OCI-LY1 (cell line): ENCODE measurements at regions not wholly inside any gene's neighbourhood (a gene's known extent, or its start where the extent isn't known, plus 50 kb on each side); places are given as distances from the start of the nearest gene placed in this dataset.

Source experiments
- H2AFZ ChIP-seq: fragments of 200-600 bp; sonication (generic), shearing (Covaris generic); 2 replicates; pipeline ENCODE4 v1.6.0; 2014; ENCODE audit warnings: antibody characterized with exemption, mild to moderate bottlenecking, low read length
- H3F3A ChIP-seq: fragments of 200-600 bp; sonication (generic), shearing (Covaris generic); 2 replicates; pipeline ENCODE4 v1.6.0; 2014; ENCODE audit warnings: mild to moderate bottlenecking, antibody characterized with exemption, low read length, moderate library complexity; ENCODE audit not compliant: insufficient read depth
- H3K27ac ChIP-seq: fragments of 200-600 bp; sonication (generic); 2 replicates; pipeline ENCODE4 v1.5.1; 2014; ENCODE audit warnings: low read length, mixed run types, mild to moderate bottlenecking, low read depth; ENCODE audit not compliant: poor library complexity, severe bottlenecking
- H3K27me3 ChIP-seq: fragments of 200-600 bp; sonication (generic); 2 replicates; pipeline ENCODE4 v1.6.0; 2014; ENCODE audit warnings: antibody characterized with exemption, mild to moderate bottlenecking, low read length, moderate library complexity; ENCODE audit not compliant: insufficient read depth
- H3K36me3 ChIP-seq: fragments of 200-600 bp; sonication (generic); 2 replicates; pipeline ENCODE4 v1.6.1; 2014; ENCODE audit warnings: mild to moderate bottlenecking, antibody characterized with exemption, low read length, moderate library complexity, mixed read lengths; ENCODE audit not compliant: insufficient read depth
- H3K4me1 ChIP-seq: fragments of 200-600 bp; sonication (generic); 2 replicates; pipeline ENCODE4 v1.5.1; 2014; ENCODE audit warnings: mild to moderate bottlenecking, low read length, moderate library complexity; ENCODE audit not compliant: insufficient read depth, severe bottlenecking
- H3K4me2 ChIP-seq: fragments of 200-600 bp; sonication (generic), shearing (Covaris generic); 2 replicates; pipeline ENCODE4 v1.6.1; 2014; ENCODE audit warnings: low read length
- H3K4me3 ChIP-seq: fragments of 200-600 bp; sonication (generic); 2 replicates; pipeline ENCODE4 v1.5.1; 2014; ENCODE audit warnings: low read length, low read depth, mild to moderate bottlenecking, mixed read lengths; ENCODE audit not compliant: poor library complexity, severe bottlenecking
- H3K79me2 ChIP-seq: fragments of 200-600 bp; shearing (Covaris generic); 2 replicates; pipeline ENCODE4 v1.6.1; 2016; ENCODE audit warnings: mixed run types, low read length, mixed read lengths; ENCODE audit not compliant: insufficient read depth
- H3K9ac ChIP-seq: fragments of 200-600 bp; sonication (generic), shearing (Covaris generic); 2 replicates; pipeline ENCODE4 v1.6.1; 2014; ENCODE audit warnings: mild to moderate bottlenecking, low read length, mixed read lengths
- H3K9me2 ChIP-seq: fragments of 200-600 bp; sonication (generic), shearing (Covaris generic); 2 replicates; pipeline ENCODE4 v1.6.1; 2014; ENCODE audit warnings: low read depth, mild to moderate bottlenecking, low read length, mixed read lengths
- H3K9me3 ChIP-seq: fragments of 200-600 bp; shearing (Covaris generic); 2 replicates; pipeline ENCODE4 v1.6.1; 2014; ENCODE audit warnings: low read length, mixed read lengths
- H4K20me1 ChIP-seq: fragments of 200-600 bp; sonication (generic), shearing (Covaris generic); 2 replicates; pipeline ENCODE4 v1.6.0; 2016; ENCODE audit warnings: mild to moderate bottlenecking, low read length; ENCODE audit not compliant: insufficient read depth
- CTCF ChIP-seq: fragments of 200-600 bp; sonication (generic), shearing (Covaris generic); IDR thresholded peaks from 2 replicates; pipeline ENCODE4 v1.5.1; 2017; ENCODE audit warnings: mild to moderate bottlenecking, antibody characterized with exemption, low read length, moderate library complexity, mixed read lengths
- EZH2 ChIP-seq: fragments of 200-600 bp; sonication (generic), shearing (Covaris generic); IDR thresholded peaks from 2 replicates; pipeline ENCODE4 v1.8.0; 2017; ENCODE audit warnings: borderline replicate concordance, mixed run types, mild to moderate bottlenecking, antibody characterized with exemption, low read length, moderate library complexity, mixed read lengths

- Histone ChIP-seq H3K27me3 (no peaks in the 10 kb centered on the region), H3K4me3 (no peak overlapping the region), H3F3A (no peaks in the 10 kb centered on the region), H3K9me2 (no peaks in the 10 kb centered on the region), H4K20me1 (no peaks in the 10 kb centered on the region), H3K79me2 (no peaks in the 10 kb centered on the region), H3K4me1 (no peaks in the 10 kb centered on the region), H3K4me2 (no peak overlapping the region), H3K36me3 (no peaks in the 10 kb centered on the region), H3K9ac (no peak overlapping the region), H3K9me3 (no peaks in the 10 kb centered on the region), H3K27ac (no peak overlapping the region), H2AFZ (no peak overlapping the region)
- TF ChIP-seq CTCF, result no peak
Measured at GRCh38 chr3:117989982-117990381, 1044.7 kb downstream of the IGSF11 start.

- no peak overlapping the region for H3K4me2 ChIP-seq
- H3F3A ChIP-seq, result no peaks in the 10 kb centered on the region
- no peak for TF ChIP-seq EZH2
- no peak for TF ChIP-seq CTCF
Measured at GRCh38 chr3:117990627-117991026, 1044.0 kb downstream of the IGSF11 start.

GRCh38 chr3:117995842-117996437 is 1038.7 kb downstream of the IGSF11 start:
- Histone ChIP-seq H3K9me2 (no peaks in the 10 kb centered on the region), H3K9me3 (no peaks in the 10 kb centered on the region), H4K20me1 (no peaks in the 10 kb centered on the region), H2AFZ (no peak overlapping the region), H3K27ac (no peak overlapping the region), H3K4me2 (no peak overlapping the region), H3K36me3 (no peaks in the 10 kb centered on the region), H3K4me3 (no peak overlapping the region), H3K4me1 (no peaks in the 10 kb centered on the region), H3K9ac (no peak overlapping the region), H3K79me2 (no peaks in the 10 kb centered on the region), H3F3A (no peaks in the 10 kb centered on the region), H3K27me3 (no peaks in the 10 kb centered on the region)
- TF ChIP-seq EZH2, result no peak
- TF ChIP-seq CTCF, result no peak

More at GRCh38 chr3:117990627-117991026, 1044.0 kb downstream of the IGSF11 start:
- no peak overlapping the region for H3K4me3 ChIP-seq
- H3K27me3 ChIP-seq, result no peaks in the 10 kb centered on the region
- no peak overlapping the region for H3K27ac ChIP-seq
- no peaks in the 10 kb centered on the region for H3K36me3 ChIP-seq
- no peak overlapping the region for H3K9ac ChIP-seq
- no peaks in the 10 kb centered on the region for H3K9me3 ChIP-seq
- H3K4me1 ChIP-seq, result no peaks in the 10 kb centered on the region
- no peaks in the 10 kb centered on the region for H4K20me1 ChIP-seq
- H3K79me2 ChIP-seq, result no peaks in the 10 kb centered on the region
- no peak overlapping the region for H2AFZ ChIP-seq
- H3K9me2 ChIP-seq, result no peaks in the 10 kb centered on the region
